ENCODE measurements at regions not wholly inside any gene's neighbourhood (a gene's known extent, or its start where the extent isn't known, plus 50 kb on each side); places are given as distances from the start of the nearest gene placed in this dataset.
"Not testable (repeated sequence)": the region's sequence is repeated elsewhere in the genome, so short reads cannot be mapped to it uniquely, and the experiment has no call there.

GRCh38 chr5:90093751-90094485 is 315.6 kb downstream of the CETN3 start:
- no peaks in the 10 kb centered on the region for H3K9me3 ChIP-seq (ENCODE audit: low read length)
- ChIA-PET CTCF (ENCODE audit: unreplicated experiment) (no interaction called here), POLR2A (interaction anchor here (1.1 kb wide), 1 partner anchor 11 kb away, joined by 5 read pairs; no protein-coding TSS in a partner anchor)
- BruUV-seq (replicated peaks), result no TSS peak
- intact Hi-C loops (cut with micrococcal nuclease; ENCODE audit: unreplicated experiment), result no loop called here
- no peak overlapping the region for H3K4me2 ChIP-seq (ENCODE audit: low read length)
- no peak overlapping the region for H2AFZ ChIP-seq (ENCODE audit: low read length)
- no peaks in the 10 kb centered on the region for H3K79me2 ChIP-seq (ENCODE audit: insufficient read depth, low read depth, low read length)
- H3K4me3 ChIP-seq (ENCODE audit: low read depth, low read length, poor library complexity, severe bottlenecking), result no peak overlapping the region
- H3K27ac ChIP-seq (ENCODE audit: low read depth, low read length, poor library complexity, severe bottlenecking), result no peak overlapping the region
- no peak for TF ChIP-seq EZH2phosphoT487 (IDR thresholded peaks at IDR 0.05; ENCODE audit: borderline replicate concordance, low read depth, low read length)
- no peak for TF ChIP-seq CTCF (conservative IDR thresholded peaks at IDR 0.05; ENCODE audit: low read length)
- no peaks in the 10 kb centered on the region for H4K20me1 ChIP-seq (ENCODE audit: insufficient read depth, low read length)
- no peaks in the 10 kb centered on the region for H3K4me1 ChIP-seq (ENCODE audit: insufficient read depth, low read length, poor library complexity, severe bottlenecking)
- no peak for DNase-seq (ENCODE audit: low spot score)
- no peaks in the 10 kb centered on the region for H3K9me2 ChIP-seq (ENCODE audit: insufficient read depth, low read length)
- H3K36me3 ChIP-seq (ENCODE audit: insufficient read depth, low read length), result no peaks in the 10 kb centered on the region

GRCh38 chr5:90092734-90093133 is 316.8 kb downstream of the CETN3 start:
- Histone ChIP-seq H3K9me2 (ENCODE audit: insufficient read depth, low read length) (no peaks in the 10 kb centered on the region), H4K20me1 (ENCODE audit: insufficient read depth, low read length) (no peaks in the 10 kb centered on the region), H3K79me2 (ENCODE audit: insufficient read depth, low read depth, low read length) (no peaks in the 10 kb centered on the region), H3K4me2 (ENCODE audit: low read length) (no peak overlapping the region), H3K4me1 (ENCODE audit: insufficient read depth, low read length, poor library complexity, severe bottlenecking) (no peaks in the 10 kb centered on the region), H3K36me3 (ENCODE audit: insufficient read depth, low read length) (no peaks in the 10 kb centered on the region), H3K27ac (ENCODE audit: low read depth, low read length, poor library complexity, severe bottlenecking) (no peak overlapping the region), H2AFZ (ENCODE audit: low read length) (no peak overlapping the region), H3K9me3 (ENCODE audit: low read length) (no peaks in the 10 kb centered on the region), H3K4me3 (ENCODE audit: low read depth, low read length, poor library complexity, severe bottlenecking) (no peak overlapping the region)
- ChIA-PET CTCF (ENCODE audit: unreplicated experiment) (no interaction called here), POLR2A (interaction anchor here (0.6 kb wide), 1 partner anchor 325 kb away, joined by 3 read pairs; no protein-coding TSS in a partner anchor)
- no TSS peak for BruUV-seq (replicated peaks)
- intact Hi-C loops (cut with micrococcal nuclease; ENCODE audit: unreplicated experiment), result no loop called here
- TF ChIP-seq EZH2phosphoT487 (IDR thresholded peaks at IDR 0.05; ENCODE audit: borderline replicate concordance, low read depth, low read length) (no peak), CTCF (conservative IDR thresholded peaks at IDR 0.05; ENCODE audit: low read length) (no peak)
- no peak for DNase-seq (ENCODE audit: low spot score)

GRCh38 chr5:90084342-90084741 is 325.2 kb downstream of the CETN3 start:
- POLR2A ChIA-PET, result interaction anchor here (0.6 kb wide), 1 partner anchor 228 kb away, joined by 3 read pairs; no protein-coding TSS in a partner anchor
- Histone ChIP-seq H3K79me2 (ENCODE audit: insufficient read depth, low read depth, low read length) (no peaks in the 10 kb centered on the region), H4K20me1 (ENCODE audit: insufficient read depth, low read length) (no peaks in the 10 kb centered on the region), H3K36me3 (ENCODE audit: insufficient read depth, low read length) (no peaks in the 10 kb centered on the region), H3K9me2 (ENCODE audit: insufficient read depth, low read length) (no peaks in the 10 kb centered on the region), H3K4me3 (ENCODE audit: low read depth, low read length, poor library complexity, severe bottlenecking) (no peak overlapping the region), H3K4me2 (ENCODE audit: low read length) (no peak overlapping the region), H3K9me3 (ENCODE audit: low read length) (no peaks in the 10 kb centered on the region), H3K27ac (ENCODE audit: low read depth, low read length, poor library complexity, severe bottlenecking) (no peak overlapping the region), H2AFZ (ENCODE audit: low read length) (no peak overlapping the region), H3K4me1 (ENCODE audit: insufficient read depth, low read length, poor library complexity, severe bottlenecking) (no peaks in the 10 kb centered on the region)
- no peak for DNase-seq (ENCODE audit: low spot score)
- BruUV-seq (replicated peaks), result no TSS peak
- TF ChIP-seq EZH2phosphoT487 (IDR thresholded peaks at IDR 0.05; ENCODE audit: borderline replicate concordance, low read depth, low read length) (no peak), CTCF (conservative IDR thresholded peaks at IDR 0.05; ENCODE audit: low read length) (no peak)
- CTCF ChIA-PET (ENCODE audit: unreplicated experiment), result no interaction called here
- intact Hi-C loops (cut with micrococcal nuclease; ENCODE audit: unreplicated experiment), result no loop called here

- H3K79me2 ChIP-seq (ENCODE audit: insufficient read depth, low read depth, low read length); H3K4me1 ChIP-seq (ENCODE audit: insufficient read depth, low read length, poor library complexity, severe bottlenecking); CTCF ChIA-PET (ENCODE audit: unreplicated experiment); H3K27ac ChIP-seq (ENCODE audit: low read depth, low read length, poor library complexity, severe bottlenecking); intact Hi-C loops (cut with micrococcal nuclease; ENCODE audit: unreplicated experiment); DNase-seq (ENCODE audit: low spot score); H3K36me3 ChIP-seq (ENCODE audit: insufficient read depth, low read length); H4K20me1 ChIP-seq (ENCODE audit: insufficient read depth, low read length); H2AFZ ChIP-seq (ENCODE audit: low read length); POLR2A ChIA-PET; H3K4me3 ChIP-seq (ENCODE audit: low read depth, low read length, poor library complexity, severe bottlenecking); BruUV-seq (replicated peaks); H3K9me3 ChIP-seq (ENCODE audit: low read length); H3K9me2 ChIP-seq (ENCODE audit: insufficient read depth, low read length); H3K4me2 ChIP-seq (ENCODE audit: low read length): not testable (repeated sequence)
Measured at GRCh38 chr5:90073026-90073570, 336.5 kb downstream of the CETN3 start.

All from OCI-LY7 (cell line).